A549 (cell line): ENCODE measurements at regions not wholly inside any gene's neighbourhood (a gene's known extent, or its start where the extent isn't known, plus 50 kb on each side); places are given as distances from the start of the nearest gene placed in this dataset.
A peak's percentile ranks its signal among the peaks of the same experiment; 100 is the strongest.
"Not testable (repeated sequence)": the region's sequence is repeated elsewhere in the genome, so short reads cannot be mapped to it uniquely, and the experiment has no call there.

Experiments
- EHMT2 ChIP-seq: fragments of 200-600 bp; sonication (generic); IDR thresholded peaks from 2 replicates; pipeline ENCODE4 v1.6.1; 2016; ENCODE audit warnings: antibody characterized with exemption, low read depth, mild to moderate bottlenecking, moderate library complexity
- EP300 ChIP-seq, 2 experiments: fragments of >200 bp; sonication (Bioruptor Twin); formaldehyde crosslinking; IDR thresholded peaks; 2 replicates in 1 of 2; 3 replicates in 1 of 2; pipeline ENCODE4 v1.6.1; 2016 to 2017
- POLR2A ChIP-seq: IDR thresholded peaks from 2 replicates; pipeline ENCODE4 v1.6.1; 2012; ENCODE audit warnings: mild to moderate bottlenecking, low read length
- RFX5 ChIP-seq: fragments of 450-650 bp; IDR thresholded peaks from 2 replicates; pipeline ENCODE4 v1.7.1; 2014; ENCODE audit warnings: antibody characterized with exemption, mild to moderate bottlenecking, moderate library complexity
- ZFP36 ChIP-seq: fragments of 450-650 bp; IDR thresholded peaks from 2 replicates; pipeline ENCODE4 v1.6.1; 2014; ENCODE audit warnings: borderline replicate concordance; ENCODE audit not compliant: partially characterized antibody
- TF ChIP-seq, protein P1 (sequence below): fragments of >200 bp; sonication (Bioruptor Twin); formaldehyde crosslinking; IDR thresholded peaks from 3 replicates; pipeline ENCODE4 v1.5.1; 2016
- TF ChIP-seq, protein P2 (sequence below): IDR thresholded peaks from 2 replicates; pipeline ENCODE4 v1.6.1; 2012
- TF ChIP-seq, protein P3 (sequence below): IDR thresholded peaks from 2 replicates; pipeline ENCODE4 v1.6.1; 2012

DNA sequence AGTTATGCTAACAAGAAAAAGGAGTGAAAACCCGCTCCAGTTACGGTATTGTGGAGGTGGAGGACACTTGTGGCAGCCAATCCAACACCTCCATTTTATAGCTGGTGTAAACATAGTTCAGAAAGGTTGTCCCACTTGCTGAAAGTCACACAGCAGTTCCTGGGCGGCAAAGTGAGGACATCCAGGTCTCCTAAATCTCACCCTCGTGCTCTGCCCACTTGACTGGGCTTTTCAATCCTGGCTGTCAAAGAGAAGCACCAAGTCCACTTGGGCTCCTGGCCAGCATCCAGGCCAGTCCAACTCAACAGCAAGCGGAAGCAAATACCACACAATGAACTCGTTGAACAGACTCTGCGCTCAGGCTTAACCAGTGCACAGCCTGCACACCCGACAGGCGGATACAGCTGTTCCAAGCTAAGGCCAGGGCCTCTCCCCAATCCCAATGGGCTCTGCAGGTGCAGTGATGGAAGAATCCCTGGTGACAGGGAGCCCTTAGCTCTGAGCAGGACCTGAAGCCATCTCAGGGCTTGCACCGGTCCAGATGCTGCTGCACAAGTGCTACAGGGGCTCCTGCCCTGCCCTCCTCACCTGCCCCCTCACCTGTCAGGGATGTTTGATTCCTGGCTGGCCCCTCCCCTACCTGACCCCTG lies 89.8 kb upstream of the METTL9 start:
- not testable (repeated sequence) for TF ChIP-seq POLR2A; RFX5; EHMT2; EP300 (IDR thresholded peaks at IDR 0.05)
- TF ChIP-seq ZFP36, result peak; percentile 57
- TF ChIP-seq, protein P1, sequence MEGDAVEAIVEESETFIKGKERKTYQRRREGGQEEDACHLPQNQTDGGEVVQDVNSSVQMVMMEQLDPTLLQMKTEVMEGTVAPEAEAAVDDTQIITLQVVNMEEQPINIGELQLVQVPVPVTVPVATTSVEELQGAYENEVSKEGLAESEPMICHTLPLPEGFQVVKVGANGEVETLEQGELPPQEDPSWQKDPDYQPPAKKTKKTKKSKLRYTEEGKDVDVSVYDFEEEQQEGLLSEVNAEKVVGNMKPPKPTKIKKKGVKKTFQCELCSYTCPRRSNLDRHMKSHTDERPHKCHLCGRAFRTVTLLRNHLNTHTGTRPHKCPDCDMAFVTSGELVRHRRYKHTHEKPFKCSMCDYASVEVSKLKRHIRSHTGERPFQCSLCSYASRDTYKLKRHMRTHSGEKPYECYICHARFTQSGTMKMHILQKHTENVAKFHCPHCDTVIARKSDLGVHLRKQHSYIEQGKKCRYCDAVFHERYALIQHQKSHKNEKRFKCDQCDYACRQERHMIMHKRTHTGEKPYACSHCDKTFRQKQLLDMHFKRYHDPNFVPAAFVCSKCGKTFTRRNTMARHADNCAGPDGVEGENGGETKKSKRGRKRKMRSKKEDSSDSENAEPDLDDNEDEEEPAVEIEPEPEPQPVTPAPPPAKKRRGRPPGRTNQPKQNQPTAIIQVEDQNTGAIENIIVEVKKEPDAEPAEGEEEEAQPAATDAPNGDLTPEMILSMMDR, result not testable (repeated sequence)
- TF ChIP-seq, protein P2, sequence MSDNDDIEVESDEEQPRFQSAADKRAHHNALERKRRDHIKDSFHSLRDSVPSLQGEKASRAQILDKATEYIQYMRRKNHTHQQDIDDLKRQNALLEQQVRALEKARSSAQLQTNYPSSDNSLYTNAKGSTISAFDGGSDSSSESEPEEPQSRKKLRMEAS, result not testable (repeated sequence)
- TF ChIP-seq, protein P3, sequence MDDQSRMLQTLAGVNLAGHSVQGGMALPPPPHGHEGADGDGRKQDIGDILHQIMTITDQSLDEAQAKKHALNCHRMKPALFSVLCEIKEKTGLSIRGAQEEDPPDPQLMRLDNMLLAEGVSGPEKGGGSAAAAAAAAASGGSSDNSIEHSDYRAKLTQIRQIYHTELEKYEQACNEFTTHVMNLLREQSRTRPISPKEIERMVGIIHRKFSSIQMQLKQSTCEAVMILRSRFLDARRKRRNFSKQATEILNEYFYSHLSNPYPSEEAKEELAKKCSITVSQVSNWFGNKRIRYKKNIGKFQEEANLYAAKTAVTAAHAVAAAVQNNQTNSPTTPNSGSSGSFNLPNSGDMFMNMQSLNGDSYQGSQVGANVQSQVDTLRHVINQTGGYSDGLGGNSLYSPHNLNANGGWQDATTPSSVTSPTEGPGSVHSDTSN, result not testable (repeated sequence)
